ENCODE measurements at regions not wholly inside any gene's neighbourhood (a gene's known extent, or its start where the extent isn't known, plus 50 kb on each side); places are given as distances from the start of the nearest gene placed in this dataset.
"Not testable (repeated sequence)": the region's sequence is repeated elsewhere in the genome, so short reads cannot be mapped to it uniquely, and the experiment has no call there.

GRCh38 chr16:34001184-34001583 lies 541.8 kb downstream of the TP53TG3F start:
- not testable (repeated sequence) for TF ChIP-seq YY1 (IDR thresholded peaks at IDR 0.05; ENCODE audit: low read depth); CTCF (IDR thresholded peaks at IDR 0.05); FOSL2 (IDR thresholded peaks at IDR 0.05; ENCODE audit: borderline replicate concordance, low read depth); EP300 (IDR thresholded peaks at IDR 0.05; ENCODE audit: borderline replicate concordance in 1 of 2, low read depth in 1 of 2, low read length in 1 of 2); RXRA (IDR thresholded peaks at IDR 0.05; ENCODE audit: borderline replicate concordance, low read depth); RCOR1 (IDR thresholded peaks at IDR 0.05; ENCODE audit: low read length); TEAD4 (IDR thresholded peaks at IDR 0.05; ENCODE audit: borderline replicate concordance, insufficient read depth); RFX5 (IDR thresholded peaks at IDR 0.05; ENCODE audit: low read length); POLR2AphosphoS5 (IDR thresholded peaks at IDR 0.05; ENCODE audit: low read depth, low read length); PBX3 (IDR thresholded peaks at IDR 0.05)
